ENCODE measurements at regions not wholly inside any gene's neighbourhood (a gene's known extent, or its start where the extent isn't known, plus 50 kb on each side); places are given as distances from the start of the nearest gene placed in this dataset.
"Not testable (repeated sequence)": the region's sequence is repeated elsewhere in the genome, so short reads cannot be mapped to it uniquely, and the experiment has no call there.

- peak overlapping the region; percentile 10 for H3K4me3 ChIP-seq (ENCODE audit: low read length)
- H3K9me3 Mint-ChIP-seq = no peaks in the 10 kb centered on the region
- no peaks in the 10 kb centered on the region for H3K36me3 ChIP-seq (ENCODE audit: control insufficient read depth, insufficient read depth, low read length)
- H3K4me1 ChIP-seq (ENCODE audit: control insufficient read depth, insufficient read depth, low read length) = peaks cover 9% of the 10 kb centered on the region
- H3K27ac Mint-ChIP-seq = peak overlapping the region; percentile 71
- H3K9me3 ChIP-seq (ENCODE audit: control insufficient read depth, low read length) = no peaks in the 10 kb centered on the region
- peaks cover 3% of the 10 kb centered on the region for H3K36me3 Mint-ChIP-seq (ENCODE audit: low read depth)
- DNase-seq = peak; percentile 54
- peaks cover 4% of the 10 kb centered on the region for H3K27me3 ChIP-seq (ENCODE audit: control insufficient read depth, insufficient read depth, low read length, poor library complexity, severe bottlenecking)
- H3K9ac ChIP-seq (ENCODE audit: extremely low read depth, low read length, poor library complexity, severe bottlenecking) = no peak overlapping the region
- TF ChIP-seq CTCF (conservative IDR thresholded peaks at IDR 0.05) = no peak
- no peak overlapping the region for H3K4me3 Mint-ChIP-seq
- H3K4me1 Mint-ChIP-seq = peaks cover 24% of the 10 kb centered on the region
- 79 to 84% methylated on average over 2 to 3 of the region's 3 CpGs for WGBS, 2 experiments (ENCODE audit: insufficient coverage in 1 of 2, insufficient read length in 1 of 2)
- peaks cover 5% of the 10 kb centered on the region for H3K27me3 Mint-ChIP-seq (ENCODE audit: insufficient read depth)
- H3K27ac ChIP-seq (ENCODE audit: low read depth, low read length) = no peak overlapping the region
Observed at GRCh38 chr1:64343823-64344190, 126.1 kb upstream of the CACHD1 start.

DNA sequence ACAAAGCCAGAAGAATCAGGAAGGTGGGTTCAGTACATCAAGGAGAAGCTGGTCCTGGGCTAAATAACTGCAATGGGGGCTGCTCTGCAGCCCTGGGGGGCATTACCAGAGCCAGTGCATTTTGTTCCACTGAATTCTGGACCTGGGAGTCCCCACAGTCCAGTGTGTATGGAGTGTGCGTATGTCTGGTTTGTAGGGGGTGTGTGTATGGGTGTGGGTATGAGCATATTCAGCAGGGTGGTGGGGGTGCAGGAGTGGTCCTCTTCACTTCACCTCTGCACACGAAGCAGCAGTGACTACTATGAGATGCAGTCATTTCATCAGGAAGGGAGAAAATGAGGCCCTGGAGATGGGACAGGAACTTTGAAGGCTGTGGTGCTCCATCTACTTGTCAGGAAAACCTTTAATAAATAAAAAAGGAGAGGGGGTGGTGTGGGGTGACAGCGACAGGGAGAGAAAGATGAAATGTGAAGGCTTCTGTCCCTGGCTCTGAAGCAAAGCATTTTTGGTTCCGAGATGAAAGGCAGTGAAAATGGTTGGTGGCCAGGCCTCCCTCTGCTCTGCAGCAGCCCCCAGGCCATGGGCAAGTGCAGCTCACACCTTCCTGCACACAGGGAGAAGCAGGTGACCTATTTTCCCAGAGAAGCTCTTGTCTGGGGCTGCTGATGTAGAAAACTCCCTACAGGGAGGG, 121.5 kb upstream of the CACHD1 start:
- WGBS, 2 experiments (ENCODE audit: insufficient coverage in 1 of 2, insufficient read length in 1 of 2) = 70 to 86% methylated on average over 2 to 4 of the region's 4 CpGs
- peaks cover 39% of the 10 kb centered on the region for H3K4me1 Mint-ChIP-seq
- no peak overlapping the region for H3K27ac ChIP-seq (ENCODE audit: low read depth, low read length)
- H3K27me3 ChIP-seq (ENCODE audit: control insufficient read depth, insufficient read depth, low read length, poor library complexity, severe bottlenecking) = peaks cover 4% of the 10 kb centered on the region
- H3K4me3 Mint-ChIP-seq = no peak overlapping the region
- TF ChIP-seq CTCF (conservative IDR thresholded peaks at IDR 0.05) = no peak
- peaks cover 6% of the 10 kb centered on the region for H3K4me1 ChIP-seq (ENCODE audit: control insufficient read depth, insufficient read depth, low read length)
- H3K9me3 ChIP-seq (ENCODE audit: control insufficient read depth, low read length) = no peaks in the 10 kb centered on the region
- H3K9ac ChIP-seq (ENCODE audit: extremely low read depth, low read length, poor library complexity, severe bottlenecking) = no peak overlapping the region
- H3K36me3 Mint-ChIP-seq (ENCODE audit: low read depth) = no peaks in the 10 kb centered on the region
- no peak for DNase-seq
- H3K9me3 Mint-ChIP-seq = no peaks in the 10 kb centered on the region
- H3K27me3 Mint-ChIP-seq (ENCODE audit: insufficient read depth) = peaks cover 2% of the 10 kb centered on the region
- no peak overlapping the region for H3K27ac Mint-ChIP-seq
- no peak overlapping the region for H3K4me3 ChIP-seq (ENCODE audit: low read length)
- H3K36me3 ChIP-seq (ENCODE audit: control insufficient read depth, insufficient read depth, low read length) = no peaks in the 10 kb centered on the region

GRCh38 chr1:64348961-64349648, 120.8 kb upstream of the CACHD1 start:
- WGBS, 2 experiments (ENCODE audit: insufficient coverage in 1 of 2, insufficient read length in 1 of 2) = 60 to 92% methylated on average over 2 to 6 of the region's 6 CpGs
- no peaks in the 10 kb centered on the region for H3K9me3 ChIP-seq (ENCODE audit: control insufficient read depth, low read length)
- peaks cover 37% of the 10 kb centered on the region for H3K4me1 Mint-ChIP-seq
- peaks cover 4% of the 10 kb centered on the region for H3K27me3 ChIP-seq (ENCODE audit: control insufficient read depth, insufficient read depth, low read length, poor library complexity, severe bottlenecking)
- no peak overlapping the region for H3K27ac ChIP-seq (ENCODE audit: low read depth, low read length)
- H3K4me1 ChIP-seq (ENCODE audit: control insufficient read depth, insufficient read depth, low read length) = no peaks in the 10 kb centered on the region
- H3K27ac Mint-ChIP-seq = no peak overlapping the region
- H3K36me3 ChIP-seq (ENCODE audit: control insufficient read depth, insufficient read depth, low read length) = no peaks in the 10 kb centered on the region
- TF ChIP-seq CTCF (conservative IDR thresholded peaks at IDR 0.05) = no peak
- H3K27me3 Mint-ChIP-seq (ENCODE audit: insufficient read depth) = peaks cover 2% of the 10 kb centered on the region
- H3K9ac ChIP-seq (ENCODE audit: extremely low read depth, low read length, poor library complexity, severe bottlenecking) = no peak overlapping the region
- no peaks in the 10 kb centered on the region for H3K9me3 Mint-ChIP-seq
- DNase-seq = peak; percentile 42
- H3K4me3 ChIP-seq (ENCODE audit: low read length) = no peak overlapping the region
- no peaks in the 10 kb centered on the region for H3K36me3 Mint-ChIP-seq (ENCODE audit: low read depth)
- H3K4me3 Mint-ChIP-seq = no peak overlapping the region

GRCh38 chr1:64355534-64355933, 114.4 kb upstream of the CACHD1 start:
- Mint-ChIP-seq H3K27me3 (ENCODE audit: insufficient read depth) (peaks cover 22% of the 10 kb centered on the region), H3K4me3 (peak overlapping the region; percentile 53), H3K4me1 (peaks cover 57% of the 10 kb centered on the region)
- H3K36me3 ChIP-seq (ENCODE audit: control insufficient read depth, insufficient read depth, low read length); H3K27ac ChIP-seq (ENCODE audit: low read depth, low read length); H3K36me3 Mint-ChIP-seq (ENCODE audit: low read depth); H3K9me3 ChIP-seq (ENCODE audit: control insufficient read depth, low read length); H3K27ac Mint-ChIP-seq; H3K4me3 ChIP-seq (ENCODE audit: low read length); H3K9me3 Mint-ChIP-seq; H3K4me1 ChIP-seq (ENCODE audit: control insufficient read depth, insufficient read depth, low read length); H3K9ac ChIP-seq (ENCODE audit: extremely low read depth, low read length, poor library complexity, severe bottlenecking): not testable (repeated sequence)
- peak; percentile 66 for DNase-seq
- peaks cover 23% of the 10 kb centered on the region for H3K27me3 ChIP-seq (ENCODE audit: control insufficient read depth, insufficient read depth, low read length, poor library complexity, severe bottlenecking)
- WGBS, 2 experiments (ENCODE audit: insufficient coverage in 1 of 2, insufficient read length in 1 of 2) = 17 to 50% methylated on average over 1 to 2 of the region's 2 CpGs

Data from endodermal cell (in vitro differentiated cells).